HEK293 (cell line): ENCODE measurements at regions not wholly inside any gene's neighbourhood (a gene's known extent, or its start where the extent isn't known, plus 50 kb on each side); places are given as distances from the start of the nearest gene placed in this dataset.

ENCODE experiments used
- CTCF ChIA-PET: fragments of 350-600 bp; formaldehyde crosslinking; extraction: SDS; loops from one replicate; lab custom pipeline; 2021; ENCODE audit warnings: antibody characterized with exemption; lab: Yijun Ruan, JAX
- POLR2A ChIA-PET: fragments of 300-600 bp; formaldehyde crosslinking; extraction: SDS; loops from one replicate; lab custom pipeline; 2020; ENCODE audit warnings: antibody characterized with exemption, inconsistent platforms; lab: Yijun Ruan, JAX
- H3K27ac ChIP-seq: fragments of 200-500 bp; sonication (Bioruptor generic); 2 replicates; pipeline ENCODE4 v1.5.1; 2014; ENCODE audit warnings: low read depth, low read length, control low read depth, inconsistent platforms; ENCODE audit errors: extremely low read depth
- H3K36me3 ChIP-seq, 2 experiments: fragments of 200-500 bp in 1 of 2; sonication (Bioruptor generic) in 1 of 2; 1 replicate in 1 of 2; 2 replicates in 1 of 2; pipeline ENCODE4 v1.5.1; 2014 to 2017; ENCODE audit warnings: inconsistent platforms in 2 of 2, low read length in 2 of 2; ENCODE audit not compliant: control insufficient read depth in 2 of 2, insufficient read depth in 1 of 2
- H3K4me1 ChIP-seq: fragments of 200-500 bp; sonication (Bioruptor generic); 2 replicates; pipeline ENCODE4 v1.5.1; 2014; ENCODE audit warnings: mild to moderate bottlenecking, low read length, inconsistent platforms; ENCODE audit not compliant: control insufficient read depth, insufficient read depth
- H3K4me3 ChIP-seq: 2 replicates; pipeline ENCODE4 v1.5.1; 2011; ENCODE audit warnings: low read depth, mild to moderate bottlenecking, control low read depth, low read length, moderate library complexity
- H3K9me3 ChIP-seq: fragments of 200-500 bp; sonication (Bioruptor generic); 2 replicates; pipeline ENCODE4 v1.5.1; 2014; ENCODE audit warnings: low read depth, low read length, inconsistent platforms; ENCODE audit not compliant: control insufficient read depth, insufficient read depth
- FEZF1 ChIP-seq: fragments of 450-650 bp; formaldehyde crosslinking; IDR thresholded peaks from 2 replicates; pipeline ENCODE4 v1.5.1; 2016; ENCODE audit warnings: missing biosample characterization, missing genetic modification characterization
- GLI2 ChIP-seq: fragments of 450-650 bp; formaldehyde crosslinking; IDR thresholded peaks from 2 replicates; pipeline ENCODE4; 2017; ENCODE audit warnings: missing biosample characterization, missing genetic modification characterization, low read depth, borderline replicate concordance
- GLIS1 ChIP-seq: fragments of 450-650 bp; formaldehyde crosslinking; IDR thresholded peaks from 2 replicates; pipeline ENCODE4 v1.5.1; 2016; ENCODE audit warnings: missing biosample characterization, missing genetic modification characterization
- HOXA7 ChIP-seq: sonication (generic); formaldehyde crosslinking; IDR thresholded peaks from 2 replicates; pipeline ENCODE4 v1.8.1; 2022; ENCODE audit warnings: missing genetic modification reagents, borderline replicate concordance
- PATZ1 ChIP-seq: fragments of 450-650 bp; formaldehyde crosslinking; IDR thresholded peaks from 2 replicates; pipeline ENCODE4 v1.5.1; 2016; ENCODE audit warnings: missing biosample characterization, missing genetic modification characterization
- SCRT1 ChIP-seq: fragments of 450-650 bp; formaldehyde crosslinking; IDR thresholded peaks from 2 replicates; pipeline ENCODE4 v1.5.1; 2016; ENCODE audit warnings: missing biosample characterization, missing genetic modification characterization, borderline replicate concordance
- WT1 ChIP-seq: fragments of 450-650 bp; formaldehyde crosslinking; IDR thresholded peaks from 2 replicates; pipeline ENCODE4 v1.5.1; 2016; ENCODE audit warnings: missing biosample characterization, missing genetic modification characterization
- ZEB2 ChIP-seq: fragments of 450-650 bp; formaldehyde crosslinking; IDR thresholded peaks from 2 replicates; pipeline ENCODE4 v1.5.1; 2016; ENCODE audit warnings: missing biosample characterization, missing genetic modification characterization
- ZNF140 ChIP-seq: fragments of 450-650 bp; formaldehyde crosslinking; IDR thresholded peaks from 2 replicates; pipeline ENCODE4 v1.5.1; 2016; ENCODE audit warnings: missing biosample characterization, missing genetic modification characterization
- ZNF16 ChIP-seq: fragments of 450-650 bp; formaldehyde crosslinking; IDR thresholded peaks from 2 replicates; pipeline ENCODE4 v1.5.1; 2016; ENCODE audit warnings: low read depth, missing biosample characterization, missing genetic modification characterization
- ZNF19 ChIP-seq: fragments of 450-650 bp; formaldehyde crosslinking; IDR thresholded peaks from 2 replicates; pipeline ENCODE4; 2016; ENCODE audit warnings: missing biosample characterization, missing genetic modification characterization, low read depth
- ZNF324 ChIP-seq: fragments of 450-650 bp; formaldehyde crosslinking; IDR thresholded peaks from 2 replicates; pipeline ENCODE4 v1.5.1; 2016; ENCODE audit warnings: missing biosample characterization, missing genetic modification characterization
- ZNF362 ChIP-seq: fragments of 450-650 bp; formaldehyde crosslinking; IDR thresholded peaks from 2 replicates; pipeline ENCODE4 v1.5.1; 2016; ENCODE audit warnings: missing biosample characterization, missing genetic modification characterization
- ZNF433 ChIP-seq: fragments of 450-650 bp; formaldehyde crosslinking; IDR thresholded peaks from 2 replicates; pipeline ENCODE4 v1.5.1; 2016; ENCODE audit warnings: missing biosample characterization, missing genetic modification characterization, low read depth
- ZNF510 ChIP-seq: fragments of 450-650 bp; formaldehyde crosslinking; IDR thresholded peaks from 2 replicates; pipeline ENCODE4 v1.5.1; 2018; ENCODE audit warnings: mild to moderate bottlenecking, missing genetic modification characterization, missing biosample characterization; ENCODE audit not compliant: insufficient replicate concordance
- ZNF549 ChIP-seq: fragments of 450-650 bp; IDR thresholded peaks from 2 replicates; pipeline ENCODE4 v1.5.1; 2018; ENCODE audit warnings: missing biosample characterization, missing genetic modification characterization, mild to moderate bottlenecking, inconsistent platforms, moderate library complexity
- ZNF560 ChIP-seq: fragments of 450-650 bp; formaldehyde crosslinking; IDR thresholded peaks from 2 replicates; pipeline ENCODE4 v1.5.1; 2017; ENCODE audit warnings: missing biosample characterization, missing genetic modification characterization, borderline replicate concordance
- ZNF639 ChIP-seq: fragments of 450-650 bp; formaldehyde crosslinking; IDR thresholded peaks from 2 replicates; pipeline ENCODE4 v1.5.1; 2016; ENCODE audit warnings: missing biosample characterization, missing genetic modification characterization
- ZNF645 ChIP-seq: fragments of 450-650 bp; formaldehyde crosslinking; IDR thresholded peaks from 2 replicates; pipeline ENCODE4; 2016; ENCODE audit warnings: missing biosample characterization, missing genetic modification characterization
- ZNF692 ChIP-seq: fragments of 450-650 bp; formaldehyde crosslinking; IDR thresholded peaks from 2 replicates; pipeline ENCODE4 v1.5.1; 2016; ENCODE audit warnings: missing biosample characterization, missing genetic modification characterization
- ZNF704 ChIP-seq: fragments of 450-650 bp; formaldehyde crosslinking; IDR thresholded peaks from 2 replicates; pipeline ENCODE4 v1.5.1; 2016; ENCODE audit warnings: missing biosample characterization, missing genetic modification characterization
- ZNF776 ChIP-seq: fragments of 450-650 bp; formaldehyde crosslinking; IDR thresholded peaks from 2 replicates; pipeline ENCODE4 v1.5.0; 2017; ENCODE audit warnings: missing biosample characterization, missing genetic modification characterization, borderline replicate concordance
- ZNF837 ChIP-seq: fragments of 450-650 bp; formaldehyde crosslinking; IDR thresholded peaks from 2 replicates; pipeline ENCODE4 v1.5.1; 2016; ENCODE audit warnings: missing biosample characterization, missing genetic modification characterization
- ZSCAN16 ChIP-seq: fragments of 450-650 bp; formaldehyde crosslinking; IDR thresholded peaks from 2 replicates; pipeline ENCODE4 v1.5.1; 2016; ENCODE audit warnings: missing biosample characterization, missing genetic modification characterization

- POLR2A ChIA-PET, result no interaction called here
- H3K4me3 ChIP-seq, result no peak overlapping the region
- TF ChIP-seq WT1 (tag by site-specific recombination) (no peak), ZNF560 (tag by site-specific recombination) (no peak), ZNF704 (tag by site-specific recombination) (no peak), ZNF324 (tag by site-specific recombination) (no peak), ZNF776 (tag by site-specific recombination) (no peak), ZNF837 (tag by site-specific recombination) (no peak), ZNF362 (tag by site-specific recombination) (no peak)
- TF ChIP-seq, all 188 proteins: peak for 0
- H3K36me3 ChIP-seq, result no peaks in the 10 kb centered on the region
- CTCF ChIA-PET, result no interaction called here
- no peak overlapping the region for H3K27ac ChIP-seq
- no peaks in the 10 kb centered on the region for H3K9me3 ChIP-seq
- no peaks in the 10 kb centered on the region for H3K4me1 ChIP-seq
Measured at GRCh38 chr11:95625164-95625900, 164.2 kb downstream of the FAM76B start.

- POLR2A ChIA-PET, result no interaction called here
- Histone ChIP-seq H3K4me3 (no peak overlapping the region), H3K27ac (no peak overlapping the region), H3K9me3 (no peaks in the 10 kb centered on the region), H3K36me3 (no peaks in the 10 kb centered on the region), H3K4me1 (no peaks in the 10 kb centered on the region)
- CTCF ChIA-PET, result interaction anchor here (0.6 to 0.7 kb wide), 2 partner anchors 67 to 253 kb away, joined by 4 read pairs; no protein-coding TSS in a partner anchor
- TF ChIP-seq ZNF645 (tag by site-specific recombination), result no peak
- TF ChIP-seq ZNF140, result no peak
- no peak for TF ChIP-seq ZNF433 (tag by site-specific recombination)
- no peak for TF ChIP-seq ZNF19 (tag by site-specific recombination)
- TF ChIP-seq FEZF1 (tag by site-specific recombination), result no peak
- TF ChIP-seq ZNF639 (tag by site-specific recombination), result no peak
- no peak for TF ChIP-seq ZSCAN16 (tag by site-specific recombination)
- no peak for TF ChIP-seq GLI2
- TF ChIP-seq ZNF510, result no peak
- no peak for TF ChIP-seq ZNF549 (tag by site-specific recombination)
- no peak for TF ChIP-seq ZNF692 (tag by site-specific recombination)
- TF ChIP-seq HOXA7, result no peak
- TF ChIP-seq PATZ1 (tag by site-specific recombination), result no peak
- TF ChIP-seq ZEB2, result no peak
- TF ChIP-seq ZNF16, result no peak
- no peak for TF ChIP-seq GLIS1
- TF ChIP-seq ZNF324 (tag by site-specific recombination), result no peak
- no peak for TF ChIP-seq SCRT1 (tag by site-specific recombination)
Measured at GRCh38 chr11:95616256-95616804, 173.3 kb downstream of the FAM76B start.
